Tibial artery (tissue), 4 donors: ENCODE measurements at regions not wholly inside any gene's neighbourhood (a gene's known extent, or its start where the extent isn't known, plus 50 kb on each side); places are given as distances from the start of the nearest gene placed in this dataset.
"Not testable (repeated sequence)": the region's sequence is repeated elsewhere in the genome, so short reads cannot be mapped to it uniquely, and the experiment has no call there.

Experiments used
- DNase-seq, 2 donors: peaks; one replicate each; pipeline ENCODE4 v3.0.0-alpha.2; 2019
- H3K27ac ChIP-seq, 2 donors: fragments of 200-600 bp; sonication (generic) in 1 of 2; 1 replicate in 1 of 2; 2 replicates in 1 of 2; pipeline ENCODE4 v1.5.1; 2018 to 2019; ENCODE audit warnings: mild to moderate bottlenecking in 1 of 2
- H3K27me3 ChIP-seq, 2 donors: fragments of 200-600 bp; sonication (generic) in 1 of 2; one replicate each; pipeline versions ENCODE4 v1.5.1 to v1.6.0; 2016 to 2019
- H3K36me3 ChIP-seq, 3 donors: fragments of 200-600 bp; sonication (generic) in 2 of 3; one replicate each; pipeline ENCODE4 v1.5.1; 2016 to 2019; ENCODE audit warnings: mild to moderate bottlenecking in 2 of 3
- H3K4me1 ChIP-seq, 4 donors: fragments of 200-600 bp; sonication (generic) in 2 of 4; 1 replicate in 3 of 4; 2 replicates in 1 of 4; pipeline ENCODE4 v1.5.1; 2016 to 2019
- H3K4me3 ChIP-seq, 2 donors: fragments of 200-600 bp; sonication (generic) in 1 of 2; 1 replicate in 1 of 2; 2 replicates in 1 of 2; pipeline ENCODE4 v1.5.1; 2018 to 2019; ENCODE audit warnings: mild to moderate bottlenecking in 2 of 2
- H3K9me3 ChIP-seq, 3 donors: fragments of 200-600 bp; sonication (generic) in 1 of 3; one replicate each; pipeline ENCODE4 v1.5.1; 2016 to 2019
- CTCF ChIP-seq, 2 experiments: fragments of 200-600 bp in 1 of 2; fragments of 450-650 bp in 1 of 2; IDR thresholded peaks; one replicate each; pipeline ENCODE4 v1.5.1; 2017 to 2019; ENCODE audit warnings: antibody characterized with exemption in 2 of 2, mild to moderate bottlenecking in 1 of 2, moderate library complexity in 1 of 2
- intact Hi-C: fragments of 100-400 bp; cut with DNase I; formaldehyde crosslinking; loops from one replicate; pipeline ENCODE4 v1.15.0; 2023; ENCODE audit warnings: low total_unique reads

DNA sequence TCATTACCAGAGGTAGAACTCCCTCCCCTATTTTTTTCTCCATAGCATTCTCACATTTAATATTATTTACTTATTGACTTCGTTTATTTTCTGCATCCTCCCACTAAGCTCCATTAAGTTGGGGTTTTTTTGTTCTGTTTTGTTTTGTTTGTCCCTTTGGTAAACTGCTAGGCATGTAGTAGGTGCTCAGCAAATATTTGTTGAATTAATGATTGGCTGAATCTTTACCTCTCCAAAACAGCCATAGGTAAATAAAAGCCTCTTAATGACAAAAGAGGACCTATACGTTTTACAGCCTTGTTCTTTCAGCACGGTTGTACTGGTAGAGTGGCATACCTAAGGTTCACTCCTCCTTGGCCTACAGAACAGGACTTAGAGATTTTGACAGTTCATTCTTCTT lies 52.0 kb downstream of the PRORP start:
- intact Hi-C loops, result no loop called here
- no peak for TF ChIP-seq CTCF (IDR thresholded peaks at IDR 0.05)

GRCh38 chr14:35180179-35180578 lies 57.8 kb downstream of the PRORP start:
- no peaks in the 10 kb centered on the region for H3K9me3 ChIP-seq
- no peak for TF ChIP-seq CTCF (IDR thresholded peaks at IDR 0.05)
- H3K27ac ChIP-seq, result no peak overlapping the region
- H3K4me1 ChIP-seq, result no peaks in the 10 kb centered on the region
- no peak for DNase-seq
- H3K36me3 ChIP-seq, result peaks cover 0 to 15% (median 0%) of the 10 kb centered on the region in 3 donors
- H3K27me3 ChIP-seq, result no peaks in the 10 kb centered on the region
- intact Hi-C loops, result no loop called here
- H3K4me3 ChIP-seq, result no peak overlapping the region

More for the DNA sequence above, 52.0 kb downstream of the PRORP start:
- H3K4me3 ChIP-seq, result no peak overlapping the region
- DNase-seq, result no peak
- no peaks in the 10 kb centered on the region for H3K9me3 ChIP-seq
- H3K27me3 ChIP-seq, result no peaks in the 10 kb centered on the region
- no peaks in the 10 kb centered on the region for H3K4me1 ChIP-seq
- H3K36me3 ChIP-seq, result peaks cover 0 to 26% (median 4%) of the 10 kb centered on the region in 3 donors
- H3K27ac ChIP-seq, result no peak overlapping the region

DNA sequence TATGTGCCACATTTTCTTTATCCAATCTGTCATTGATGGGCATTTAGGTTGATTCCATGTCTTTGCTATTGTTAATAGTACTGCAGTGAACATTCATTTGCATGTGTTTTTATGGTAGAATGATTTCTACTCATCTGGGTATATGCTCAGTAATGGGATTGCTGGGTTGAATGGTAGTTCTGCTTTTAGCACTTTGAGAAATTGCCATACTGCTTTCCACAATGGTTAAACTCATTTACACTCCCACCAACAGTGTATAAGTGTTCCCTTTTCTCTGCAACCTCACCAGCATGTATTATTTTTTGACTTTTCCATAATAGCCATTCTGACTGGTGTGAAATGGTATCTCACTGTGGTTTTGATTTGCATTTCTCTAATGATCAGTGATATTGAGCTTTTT lies 62.5 kb downstream of the PRORP start:
- H3K9me3 ChIP-seq, H3K27ac ChIP-seq, DNase-seq, H3K4me1 ChIP-seq, H3K4me3 ChIP-seq, H3K27me3 ChIP-seq, intact Hi-C loops: not testable (repeated sequence)
- peaks cover 0 to 15% (median 4%) of the 10 kb centered on the region in 3 donors for H3K36me3 ChIP-seq

GRCh38 chr14:35189422-35189821 lies 67.1 kb downstream of the PRORP start:
- no peak overlapping the region for H3K27ac ChIP-seq
- no peaks in the 10 kb centered on the region for H3K27me3 ChIP-seq
- H3K4me1 ChIP-seq, result no peaks in the 10 kb centered on the region
- H3K4me3 ChIP-seq, result no peak overlapping the region
- H3K36me3 ChIP-seq, result peaks cover 0 to 18% (median 10%) of the 10 kb centered on the region in 3 donors
- intact Hi-C loops, result no loop called here
- TF ChIP-seq CTCF (IDR thresholded peaks at IDR 0.05), result no peak
- H3K9me3 ChIP-seq, result no peaks in the 10 kb centered on the region
- no peak for DNase-seq

GRCh38 chr14:35193161-35193560 lies 70.8 kb downstream of the PRORP start:
- intact Hi-C loops, result no loop called here
- Histone ChIP-seq H3K4me3 (no peak overlapping the region), H3K9me3 (no peaks in the 10 kb centered on the region), H3K27me3 (no peaks in the 10 kb centered on the region), H3K27ac (no peak overlapping the region), H3K36me3 (peaks cover 0 to 14% (median 6%) of the 10 kb centered on the region in 3 donors), H3K4me1 (no peaks in the 10 kb centered on the region)
- no peak for DNase-seq
- TF ChIP-seq CTCF (IDR thresholded peaks at IDR 0.05), result no peak

DNA sequence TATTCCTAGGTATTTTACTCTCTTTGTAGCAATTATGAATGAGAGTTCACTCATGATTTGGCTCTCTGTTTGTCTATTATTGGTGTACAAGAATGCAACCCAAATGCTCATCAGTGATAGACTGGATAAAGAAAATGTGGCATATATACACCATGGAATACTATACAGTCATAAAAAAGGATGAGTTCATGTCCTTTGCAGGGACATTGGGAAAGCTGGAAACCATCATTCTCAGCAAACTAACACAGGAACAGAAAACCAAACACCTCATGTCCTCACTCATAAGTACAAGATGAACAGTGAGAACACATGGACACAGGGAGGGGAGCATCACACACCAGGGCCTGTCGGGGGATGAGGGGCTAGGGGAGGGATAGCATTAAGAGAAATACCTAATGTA lies 71.8 kb downstream of the PRORP start:
- intact Hi-C loops, H3K9me3 ChIP-seq: not testable (repeated sequence)
- peaks cover 0 to 14% (median 6%) of the 10 kb centered on the region in 3 donors for H3K36me3 ChIP-seq

GRCh38 chr14:35196571-35196970 lies 74.2 kb downstream of the PRORP start:
- H3K4me3 ChIP-seq, result no peak overlapping the region
- no peaks in the 10 kb centered on the region for H3K9me3 ChIP-seq
- H3K27me3 ChIP-seq, result no peaks in the 10 kb centered on the region
- H3K27ac ChIP-seq, result no peak overlapping the region
- intact Hi-C loops, result no loop called here
- H3K36me3 ChIP-seq, result peaks cover 0 to 8% (median 2%) of the 10 kb centered on the region in 3 donors
- no peak for DNase-seq
- TF ChIP-seq CTCF (IDR thresholded peaks at IDR 0.05), result no peak
- H3K4me1 ChIP-seq, result no peaks in the 10 kb centered on the region

More for the DNA sequence above, 71.8 kb downstream of the PRORP start:
- DNase-seq, H3K27me3 ChIP-seq, H3K4me3 ChIP-seq, H3K4me1 ChIP-seq, H3K27ac ChIP-seq: not testable (repeated sequence)
